MM.1S (cell line): ENCODE measurements at regions not wholly inside any gene's neighbourhood (a gene's known extent, or its start where the extent isn't known, plus 50 kb on each side); places are given as distances from the start of the nearest gene placed in this dataset.

ENCODE experiments used
- DNase-seq: peaks from one replicate; pipeline ENCODE4 v3.0.0-alpha.2; 2015
- H2AFZ ChIP-seq: fragments of 300-600 bp; sonication (generic); 2 replicates; pipeline ENCODE4 v1.6.0; 2016; ENCODE audit warnings: antibody characterized with exemption, low read length
- H3F3A ChIP-seq: fragments of 300-600 bp; sonication (generic); 2 replicates; pipeline ENCODE4 v1.6.1; 2016; ENCODE audit warnings: mild to moderate bottlenecking, antibody characterized with exemption, low read length, moderate library complexity, mixed read lengths; ENCODE audit not compliant: insufficient read depth
- H3K27ac ChIP-seq: fragments of 300-600 bp; sonication (generic); 2 replicates; pipeline ENCODE4 v1.5.1; 2016; ENCODE audit warnings: mild to moderate bottlenecking, low read length
- H3K27me3 ChIP-seq: fragments of 300-600 bp; sonication (generic); replicated peaks from 2 replicates; pipeline ENCODE4 v1.6.0; 2016; ENCODE audit warnings: low read length; ENCODE audit not compliant: insufficient read depth
- H3K36me3 ChIP-seq: fragments of 300-600 bp; sonication (generic); replicated peaks from 2 replicates; pipeline ENCODE4 v1.6.1; 2016; ENCODE audit warnings: mild to moderate bottlenecking, low read length, mixed read lengths; ENCODE audit not compliant: insufficient read depth
- H3K4me1 ChIP-seq: fragments of 300-600 bp; sonication (generic); 2 replicates; pipeline ENCODE4 v1.6.1; 2016; ENCODE audit warnings: low read length, mixed read lengths
- H3K4me2 ChIP-seq: fragments of 300-600 bp; sonication (generic); 2 replicates; pipeline ENCODE4 v1.6.0; 2016; ENCODE audit warnings: low read depth, low read length
- H3K4me3 ChIP-seq: fragments of 300-600 bp; sonication (generic); 2 replicates; pipeline ENCODE4 v1.5.1; 2016; ENCODE audit warnings: low read length, mixed read lengths
- H3K79me2 ChIP-seq: fragments of 300-600 bp; sonication (generic); 2 replicates; pipeline ENCODE4 v1.6.1; 2016; ENCODE audit warnings: mixed run types, low read length, mixed read lengths
- H3K9ac ChIP-seq: fragments of 300-600 bp; sonication (generic); 2 replicates; pipeline ENCODE4 v1.6.1; 2016; ENCODE audit warnings: low read length, mixed read lengths
- H3K9me2 ChIP-seq: fragments of 300-600 bp; sonication (generic); replicated peaks from 2 replicates; pipeline ENCODE4 v1.6.1; 2016; ENCODE audit warnings: mild to moderate bottlenecking, low read length, mixed read lengths; ENCODE audit not compliant: insufficient read depth
- H3K9me3 ChIP-seq: fragments of 300-600 bp; sonication (generic); replicated peaks from 2 replicates; pipeline ENCODE4 v1.6.1; 2016; ENCODE audit warnings: mild to moderate bottlenecking, low read length, mixed read lengths; ENCODE audit not compliant: insufficient read depth
- H4K20me1 ChIP-seq: fragments of 300-600 bp; sonication (generic); 2 replicates; pipeline ENCODE4 v1.6.1; 2016; ENCODE audit warnings: mild to moderate bottlenecking, low read length, moderate library complexity, mixed read lengths; ENCODE audit not compliant: insufficient read depth
- CTCF ChIP-seq: fragments of 300-600 bp; sonication (generic); IDR thresholded peaks from 2 replicates; pipeline ENCODE4 v1.5.1; 2016; ENCODE audit warnings: antibody characterized with exemption, low read length, mixed read lengths
- EZH2 ChIP-seq: fragments of 300-600 bp; sonication (generic); optimal IDR thresholded peaks from 2 replicates; pipeline ENCODE3; 2017; ENCODE audit warnings: low read depth, mild to moderate bottlenecking, antibody characterized with exemption, low read length, mixed read lengths
- EZH2phosphoT487 ChIP-seq: fragments of 300-600 bp; sonication (generic); IDR thresholded peaks from 2 replicates; pipeline ENCODE4 v1.6.1; 2018; ENCODE audit warnings: antibody characterized with exemption, low read length

DNA sequence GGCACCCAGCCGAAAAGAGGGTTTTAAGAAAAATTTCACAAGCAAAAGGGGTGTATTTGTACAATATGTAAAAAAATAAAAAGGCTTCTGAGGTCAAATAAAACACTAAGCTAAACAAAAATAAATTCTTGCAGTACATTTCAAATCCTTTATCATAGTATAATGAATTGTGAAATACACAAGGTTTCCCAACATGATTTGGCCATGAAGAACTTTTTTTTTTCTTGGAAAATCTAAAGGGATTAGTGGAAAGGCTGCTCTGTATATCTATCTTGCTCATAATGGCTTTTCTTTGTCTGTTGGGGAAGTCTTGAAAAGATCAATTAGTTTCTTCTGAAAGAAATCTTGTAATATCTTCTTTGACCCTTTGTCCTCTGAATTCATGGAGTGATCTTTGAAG lies 593.4 kb downstream of the PLPP3 start:
- DNase-seq = no peak
- no peaks in the 10 kb centered on the region for H3K4me1 ChIP-seq
- TF ChIP-seq CTCF (no peak), EZH2 (no peak), EZH2phosphoT487 (no peak)
- H2AFZ ChIP-seq = no peak overlapping the region
- H3K36me3 ChIP-seq = no peaks in the 10 kb centered on the region
- H3K27me3 ChIP-seq = no peaks in the 10 kb centered on the region
- no peaks in the 10 kb centered on the region for H3K79me2 ChIP-seq
- no peaks in the 10 kb centered on the region for H3F3A ChIP-seq
- no peaks in the 10 kb centered on the region for H3K9me2 ChIP-seq
- H3K27ac ChIP-seq = no peak overlapping the region
- H3K9me3 ChIP-seq = no peaks in the 10 kb centered on the region
- no peak overlapping the region for H3K4me3 ChIP-seq
- no peak overlapping the region for H3K9ac ChIP-seq
- no peak overlapping the region for H3K4me2 ChIP-seq
- H4K20me1 ChIP-seq = no peaks in the 10 kb centered on the region

DNA sequence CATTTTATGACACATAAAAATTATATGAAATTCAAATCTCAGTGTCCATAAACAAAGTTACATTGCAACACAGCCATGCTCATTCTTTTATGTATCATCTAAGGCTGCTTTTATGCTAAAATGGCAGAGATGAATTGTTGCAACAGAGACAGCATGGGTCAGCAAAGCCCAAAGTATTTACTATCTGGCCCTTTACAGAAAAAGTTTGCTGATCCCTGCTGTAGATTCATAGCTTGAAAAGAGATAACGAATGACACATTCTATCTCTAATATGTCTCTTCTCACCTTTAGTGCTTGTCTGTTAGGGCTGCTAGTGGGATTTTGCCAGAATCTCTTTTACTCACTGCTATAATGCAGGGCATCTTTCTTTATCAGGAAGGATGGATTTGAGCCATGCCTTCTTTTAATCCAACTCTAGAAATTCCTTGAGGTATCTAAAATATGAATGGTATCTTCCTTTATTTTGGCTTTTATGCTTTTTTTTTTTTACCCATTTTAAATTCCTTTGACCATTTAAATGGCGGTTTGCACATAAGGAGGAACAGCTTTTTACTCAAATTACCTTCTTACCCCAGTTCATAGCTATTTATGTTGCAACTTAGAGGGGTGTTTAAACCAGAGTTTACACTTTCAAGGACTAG lies 598.2 kb downstream of the PLPP3 start:
- H4K20me1 ChIP-seq = no peaks in the 10 kb centered on the region
- no peak for DNase-seq
- no peak overlapping the region for H3K9ac ChIP-seq
- H3K4me3 ChIP-seq = no peak overlapping the region
- no peaks in the 10 kb centered on the region for H3K4me1 ChIP-seq
- H3K36me3 ChIP-seq = no peaks in the 10 kb centered on the region
- no peaks in the 10 kb centered on the region for H3K79me2 ChIP-seq
- H3K27ac ChIP-seq = no peak overlapping the region
- no peaks in the 10 kb centered on the region for H3K9me3 ChIP-seq
- H3K4me2 ChIP-seq = no peak overlapping the region
- H3K27me3 ChIP-seq = no peaks in the 10 kb centered on the region
- no peak overlapping the region for H2AFZ ChIP-seq
- H3F3A ChIP-seq = no peaks in the 10 kb centered on the region
- no peaks in the 10 kb centered on the region for H3K9me2 ChIP-seq
- no peak for TF ChIP-seq EZH2phosphoT487
- TF ChIP-seq CTCF = no peak
- no peak for TF ChIP-seq EZH2

- DNase-seq = no peak
- TF ChIP-seq EZH2 (no peak), EZH2phosphoT487 (no peak), CTCF (no peak)
- H4K20me1 ChIP-seq = no peaks in the 10 kb centered on the region
- no peak overlapping the region for H3K4me3 ChIP-seq
- H3K9ac ChIP-seq = no peak overlapping the region
- no peaks in the 10 kb centered on the region for H3K9me2 ChIP-seq
- H2AFZ ChIP-seq = no peak overlapping the region
- H3K27me3 ChIP-seq = no peaks in the 10 kb centered on the region
- H3K4me2 ChIP-seq = no peak overlapping the region
- H3K9me3 ChIP-seq = no peaks in the 10 kb centered on the region
- H3K27ac ChIP-seq = no peak overlapping the region
- H3K4me1 ChIP-seq = no peaks in the 10 kb centered on the region
- no peaks in the 10 kb centered on the region for H3K79me2 ChIP-seq
- H3F3A ChIP-seq = no peaks in the 10 kb centered on the region
- no peaks in the 10 kb centered on the region for H3K36me3 ChIP-seq
Measured at GRCh38 chr1:55980582-55980981, 598.8 kb downstream of the PLPP3 start.
